ENCODE measurements at regions not wholly inside any gene's neighbourhood (a gene's known extent, or its start where the extent isn't known, plus 50 kb on each side); places are given as distances from the start of the nearest gene placed in this dataset.

DNA sequence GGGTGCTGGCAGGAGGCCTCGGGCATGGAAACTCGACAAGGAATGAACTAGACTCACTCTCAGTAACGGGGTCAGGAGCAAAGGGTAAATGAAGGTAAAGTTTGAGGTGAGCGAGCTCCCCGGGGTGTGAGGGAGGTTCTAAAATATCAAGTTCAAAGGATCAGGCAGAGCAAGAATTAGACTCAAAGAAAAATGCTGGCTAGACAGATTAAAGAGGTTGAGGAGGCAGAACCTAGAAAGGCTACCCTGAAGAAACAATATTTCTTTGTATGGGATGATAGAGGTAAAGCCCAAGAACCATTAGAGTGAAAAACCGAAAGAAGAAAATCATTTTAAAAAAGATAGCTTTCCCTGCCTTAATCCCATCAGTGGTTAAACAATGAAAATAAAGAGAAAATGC, 386.7 kb upstream of the MEF2C start:
- H2BK15ac ChIP-seq (ENCODE audit: low read depth, low read length): no peak overlapping the region
- H4K91ac ChIP-seq (ENCODE audit: insufficient read depth, low read depth, low read length): no peak overlapping the region
- no peak overlapping the region for H3K4me2 ChIP-seq (ENCODE audit: low read depth, low read length)
- H3K18ac ChIP-seq (ENCODE audit: low read depth, low read length): no peak overlapping the region
- 0 out of 2 replicates have a peak, but pooled peaks have one; percentile 20 for TF ChIP-seq MAFK (IDR thresholded peaks at IDR 0.05; ENCODE audit: low read depth, low read length)
- no peak for TF ChIP-seq CTCF (conservative IDR thresholded peaks at IDR 0.05; ENCODE audit: low read depth, low read length)
- no peak overlapping the region for H4K8ac ChIP-seq (ENCODE audit: low read depth in 2 of 2, low read length in 2 of 2)
- no peak overlapping the region for H2BK20ac ChIP-seq (ENCODE audit: low read depth, low read length)
- H3K9ac ChIP-seq (ENCODE audit: low read depth, low read length): no peak overlapping the region
- H3K4me1 ChIP-seq (ENCODE audit: control insufficient read depth, insufficient read depth, low read length): peaks cover 2% of the 10 kb centered on the region; the same call in 1 of the 2 replicates
- no peak overlapping the region for H2BK120ac ChIP-seq (ENCODE audit: low read depth, low read length)
- no peak overlapping the region for H2AK9ac ChIP-seq (replicated peaks; ENCODE audit: low read depth, low read length, poor library complexity)
- dilution Hi-C loops (cut with HindIII; ENCODE audit: low sequenced_read_pairs, unreplicated experiment) (no loop called here), in situ Hi-C loops (cut with MboI; ENCODE audit: low sequenced_read_pairs) (no loop called here), intact Hi-C loops (cut with micrococcal nuclease) (no loop called here)
- no peak overlapping the region for H2AFZ ChIP-seq (replicated peaks; ENCODE audit: low read length, poor library complexity)
- CTCF ChIA-PET: no interaction called here
- BruUV-seq (replicated peaks): no TSS peak
- H3K27me3 ChIP-seq (ENCODE audit: control insufficient read depth, insufficient read depth, low read length): no peaks in the 10 kb centered on the region
- H2AK5ac ChIP-seq (ENCODE audit: low read depth, low read length): no peak overlapping the region
- no peaks in the 10 kb centered on the region for H4K20me1 ChIP-seq (ENCODE audit: insufficient read depth, low read length)
- no peaks in the 10 kb centered on the region for H3K36me3 ChIP-seq (ENCODE audit: control insufficient read depth, insufficient read depth, low read length)
- H4K5ac ChIP-seq (ENCODE audit: low read depth, low read length): no peak overlapping the region
- no peak overlapping the region for H3K23ac ChIP-seq (ENCODE audit: low read depth, low read length)
- POLR2A ChIA-PET (ENCODE audit: unreplicated experiment): no interaction called here
- no peak overlapping the region for H3K4ac ChIP-seq (ENCODE audit: low read depth, low read length)
- ATAC-seq (ENCODE audit: low read depth) (no peak), DNase-seq (no peak)
- no peak overlapping the region for H3K56ac ChIP-seq (ENCODE audit: extremely low read depth, insufficient read depth, low read length)
- no peak overlapping the region for H2BK5ac ChIP-seq (ENCODE audit: low read depth, low read length, poor library complexity, severe bottlenecking)
- no peaks in the 10 kb centered on the region for H3K9me3 ChIP-seq (ENCODE audit: control insufficient read depth, insufficient read depth, low read length)
- H3K9me1 ChIP-seq (ENCODE audit: insufficient read depth, low read length): no peaks in the 10 kb centered on the region
- H3K4me3 ChIP-seq (ENCODE audit: insufficient read depth, low read depth, low read length): no peak overlapping the region
- H3K14ac ChIP-seq (replicated peaks; ENCODE audit: low read depth, low read length): no peak overlapping the region
- WGBS, 2 experiments (ENCODE audit: extremely low coverage in 2 of 2, insufficient read length in 1 of 2): 87% methylated on average over 4 of the region's 6 CpGs; no CpG with 5 or more reads in 1 of the 2 experiments
- H3K79me1 ChIP-seq (ENCODE audit: low read depth in 1 of 2, low read length in 2 of 2): no peaks in the 10 kb centered on the region
- H3K27ac ChIP-seq (ENCODE audit: insufficient read depth, low read length): no peak overlapping the region
